HG03442 (cell line): ENCODE measurements at regions not wholly inside any gene's neighbourhood (a gene's known extent, or its start where the extent isn't known, plus 50 kb on each side); places are given as distances from the start of the nearest gene placed in this dataset.
"Not testable (repeated sequence)": the region's sequence is repeated elsewhere in the genome, so short reads cannot be mapped to it uniquely, and the experiment has no call there.

Experiments
- ATAC-seq: cut with Tn5 transposase; IDR thresholded peaks from one replicate; pipeline ENCODE4 v1.9.1; 2021; ENCODE audit warnings: mild to moderate bottlenecking, moderate library complexity; ENCODE audit not compliant: unreplicated experiment

GRCh38 chr7:112668561-112668960 lies 121.6 kb downstream of the TMEM168 start:
- ATAC-seq = no peak

- no peak for ATAC-seq
Observed at GRCh38 chr7:112669306-112669705, 120.9 kb downstream of the TMEM168 start.

- no peak for ATAC-seq
Observed at GRCh38 chr7:112670193-112670592, 120.0 kb downstream of the TMEM168 start.

- ATAC-seq = no peak
Observed at GRCh38 chr7:112678626-112679025, 111.6 kb downstream of the TMEM168 start.

- ATAC-seq = not testable (repeated sequence)
Observed at GRCh38 chr7:112689466-112690177, 100.6 kb downstream of the TMEM168 start.

- no peak for ATAC-seq
Observed at GRCh38 chr7:112692333-112692732, 97.9 kb downstream of the TMEM168 start.

- not testable (repeated sequence) for ATAC-seq
Observed at GRCh38 chr7:112697211-112697610, 93.0 kb downstream of the TMEM168 start.

- ATAC-seq = no peak
Observed at GRCh38 chr7:112699725-112700513, 90.3 kb downstream of the TMEM168 start.

- no peak for ATAC-seq
Observed at GRCh38 chr7:112701456-112701855, 88.7 kb downstream of the TMEM168 start.

- no peak for ATAC-seq
Observed at GRCh38 chr7:112707655-112708054, 82.5 kb downstream of the TMEM168 start.

- ATAC-seq = no peak
Observed at GRCh38 chr7:112708236-112708635, 82.0 kb downstream of the TMEM168 start.
